Lower leg skin (tissue), 3 donors: ENCODE measurements at regions not wholly inside any gene's neighbourhood (a gene's known extent, or its start where the extent isn't known, plus 50 kb on each side); places are given as distances from the start of the nearest gene placed in this dataset.

ENCODE experiments used
- CTCF ChIP-seq, 3 donors: fragments of 450-650 bp; IDR thresholded peaks; one replicate each; pipeline ENCODE4 v1.5.1; 2016; ENCODE audit warnings: antibody characterized with exemption in 3 of 3, mild to moderate bottlenecking in 3 of 3, moderate library complexity in 2 of 3
- POLR2A ChIP-seq, 2 donors: fragments of 450-650 bp; IDR thresholded peaks; one replicate each; pipeline ENCODE4 v1.6.1; 2016 to 2017; ENCODE audit warnings: antibody characterized with exemption in 2 of 2, mild to moderate bottlenecking in 1 of 2, moderate library complexity in 1 of 2

DNA sequence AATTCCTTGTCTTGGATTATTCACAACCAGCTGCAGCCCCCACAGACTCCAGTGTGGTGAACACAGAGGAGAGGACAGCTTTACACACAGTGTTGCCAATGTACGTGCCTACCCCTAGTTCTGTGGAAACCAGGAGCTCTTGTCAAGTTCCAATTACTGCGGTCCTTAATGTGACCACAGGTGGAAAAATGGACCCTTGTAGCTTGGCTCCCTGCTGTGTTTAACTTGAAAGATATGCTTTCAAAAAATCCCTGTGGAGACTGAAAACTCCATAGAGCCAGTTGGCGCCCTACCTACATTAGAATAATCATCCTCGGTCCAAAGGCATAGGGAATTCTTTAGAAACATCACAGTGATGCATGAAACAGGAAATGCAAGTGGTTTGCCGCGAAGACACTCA lies 118.3 kb upstream of the SLC22A23 start:
- TF ChIP-seq CTCF (IDR thresholded peaks at IDR 0.05), result no peak
- TF ChIP-seq POLR2A (IDR thresholded peaks at IDR 0.05), result no peak
